ENCODE measurements at regions not wholly inside any gene's neighbourhood (a gene's known extent, or its start where the extent isn't known, plus 50 kb on each side); places are given as distances from the start of the nearest gene placed in this dataset.

DNA sequence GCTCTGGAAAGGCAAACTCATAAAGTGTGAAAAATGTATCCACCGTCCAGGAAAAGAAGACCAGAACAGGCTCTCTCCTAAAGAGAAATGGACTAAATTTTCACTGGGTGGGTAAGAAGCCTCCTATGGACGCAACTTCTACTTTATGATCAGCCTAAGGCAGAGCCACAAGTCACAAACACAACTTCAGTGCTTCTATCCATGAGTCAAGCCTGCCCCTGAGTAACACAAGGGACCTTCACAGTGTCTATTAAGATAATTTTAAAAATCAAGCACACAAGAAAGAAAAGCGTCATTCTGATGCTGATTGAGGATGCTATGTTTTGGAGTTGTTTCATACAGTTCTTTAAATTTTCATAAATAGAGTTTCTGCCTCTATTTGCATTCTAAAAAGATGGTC lies 601.7 kb upstream of the ARID1B start:
- Mint-ChIP-seq H3K4me3 (no peak overlapping the region), H3K4me1 (no peaks in the 10 kb centered on the region), H3K27ac (no peak overlapping the region), H3K36me3 (no peaks in the 10 kb centered on the region), H3K9me3 (peaks cover 17% of the 10 kb centered on the region), H3K27me3 (ENCODE audit: low read depth) (peaks cover 25% of the 10 kb centered on the region)
- no peak for DNase-seq (ENCODE audit: low spot score in 2 of 2, unreplicated experiment in 2 of 2)
- TF ChIP-seq, protein P1, sequence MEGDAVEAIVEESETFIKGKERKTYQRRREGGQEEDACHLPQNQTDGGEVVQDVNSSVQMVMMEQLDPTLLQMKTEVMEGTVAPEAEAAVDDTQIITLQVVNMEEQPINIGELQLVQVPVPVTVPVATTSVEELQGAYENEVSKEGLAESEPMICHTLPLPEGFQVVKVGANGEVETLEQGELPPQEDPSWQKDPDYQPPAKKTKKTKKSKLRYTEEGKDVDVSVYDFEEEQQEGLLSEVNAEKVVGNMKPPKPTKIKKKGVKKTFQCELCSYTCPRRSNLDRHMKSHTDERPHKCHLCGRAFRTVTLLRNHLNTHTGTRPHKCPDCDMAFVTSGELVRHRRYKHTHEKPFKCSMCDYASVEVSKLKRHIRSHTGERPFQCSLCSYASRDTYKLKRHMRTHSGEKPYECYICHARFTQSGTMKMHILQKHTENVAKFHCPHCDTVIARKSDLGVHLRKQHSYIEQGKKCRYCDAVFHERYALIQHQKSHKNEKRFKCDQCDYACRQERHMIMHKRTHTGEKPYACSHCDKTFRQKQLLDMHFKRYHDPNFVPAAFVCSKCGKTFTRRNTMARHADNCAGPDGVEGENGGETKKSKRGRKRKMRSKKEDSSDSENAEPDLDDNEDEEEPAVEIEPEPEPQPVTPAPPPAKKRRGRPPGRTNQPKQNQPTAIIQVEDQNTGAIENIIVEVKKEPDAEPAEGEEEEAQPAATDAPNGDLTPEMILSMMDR (IDR thresholded peaks at IDR 0.05; ENCODE audit: unreplicated experiment), result no peak

DNA sequence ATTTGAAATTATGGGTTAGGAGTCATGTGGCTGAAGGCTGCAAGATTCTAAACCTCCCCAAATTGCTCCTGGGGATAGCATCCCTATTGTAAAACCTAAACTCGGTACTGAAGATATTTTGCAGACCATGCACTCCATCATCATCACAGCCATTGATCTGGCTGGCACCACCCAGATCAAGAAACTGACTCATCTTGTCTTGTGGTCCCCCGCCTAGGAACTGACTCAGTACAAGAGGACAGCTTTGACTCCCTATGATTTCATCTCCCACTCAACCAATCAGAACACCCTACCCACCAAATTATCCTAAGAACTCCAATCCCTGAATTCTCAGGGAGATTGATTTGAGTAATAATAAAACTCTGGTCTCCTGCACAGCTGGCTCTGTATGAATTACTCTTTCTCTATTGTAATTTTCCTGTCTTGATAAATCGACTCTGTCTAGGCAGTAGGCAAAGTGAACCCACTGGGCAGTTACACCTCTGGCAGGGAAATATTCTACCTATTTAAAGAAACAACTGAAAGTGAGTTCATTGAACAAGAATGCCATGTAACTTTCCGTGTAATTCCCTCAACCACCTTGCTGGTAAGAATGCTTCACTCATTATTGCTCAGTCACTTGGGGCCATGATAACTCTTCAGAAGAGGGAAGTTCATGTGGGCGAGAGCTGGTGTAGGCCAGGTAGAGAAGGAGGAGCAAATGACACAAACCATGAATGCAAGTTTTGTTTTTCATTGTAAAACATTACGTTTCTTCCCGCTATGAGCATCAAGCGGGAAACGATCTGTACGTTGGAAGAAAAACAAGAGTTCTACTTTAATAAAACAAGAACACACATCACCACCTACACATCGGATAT lies 602.9 kb upstream of the ARID1B start:
- Mint-ChIP-seq H3K4me1 (no peaks in the 10 kb centered on the region), H3K27me3 (ENCODE audit: low read depth) (peaks cover 25% of the 10 kb centered on the region)
- TF ChIP-seq, protein P1 (IDR thresholded peaks at IDR 0.05; ENCODE audit: unreplicated experiment), result no peak

DNA sequence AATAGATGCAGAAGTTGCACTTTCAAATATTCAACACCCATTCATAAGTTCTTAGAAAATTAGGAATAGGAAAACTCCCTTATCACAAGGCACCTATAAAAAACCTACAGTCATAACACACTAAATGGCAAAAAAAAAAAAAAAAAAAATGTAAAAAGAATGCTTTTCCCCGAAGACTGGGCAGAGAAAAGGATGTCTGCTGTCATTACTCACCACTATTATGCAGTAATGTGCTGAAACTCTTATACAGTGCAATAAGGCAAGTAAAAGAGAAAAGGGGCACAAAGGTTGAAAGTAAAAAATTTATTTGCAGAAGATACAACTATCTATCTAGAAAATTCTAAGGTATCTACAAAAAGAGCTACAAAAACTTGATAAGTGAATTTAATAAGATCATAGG lies 607.8 kb upstream of the ARID1B start:
- H3K27ac Mint-ChIP-seq, result no peak overlapping the region

More for the DNA sequence above, 602.9 kb upstream of the ARID1B start:
- no peak for DNase-seq (ENCODE audit: low spot score in 2 of 2, unreplicated experiment in 2 of 2)
- Mint-ChIP-seq H3K36me3 (no peaks in the 10 kb centered on the region), H3K4me3 (no peak overlapping the region), H3K9me3 (peaks cover 8% of the 10 kb centered on the region), H3K27ac (no peak overlapping the region)

DNA sequence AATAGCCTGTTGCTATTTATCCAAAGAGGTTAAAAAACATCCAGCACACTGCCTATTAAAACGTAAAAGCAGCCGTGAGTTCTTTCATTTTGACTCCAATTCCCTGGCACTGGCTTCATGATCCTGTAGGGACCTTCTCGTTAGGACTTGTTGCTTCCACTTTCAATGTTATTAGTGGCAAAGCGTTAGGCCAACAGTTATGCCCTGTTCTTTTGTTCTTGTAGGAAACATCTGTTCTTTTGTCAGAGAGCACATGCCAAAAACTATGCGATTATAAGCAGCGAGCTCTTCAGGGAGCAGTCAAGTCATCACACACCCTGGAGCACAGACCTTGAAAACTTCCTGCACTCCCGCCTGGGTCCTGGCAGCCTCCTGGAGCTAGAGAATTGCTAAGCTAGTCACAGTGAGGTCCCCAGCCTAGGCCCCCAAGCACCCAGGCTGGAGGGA lies 609.5 kb upstream of the ARID1B start:
- Mint-ChIP-seq H3K9me3 (no peaks in the 10 kb centered on the region), H3K4me1 (peaks cover 21% of the 10 kb centered on the region), H3K36me3 (no peaks in the 10 kb centered on the region), H3K4me3 (peak overlapping the region; percentile 18), H3K27ac (peak overlapping the region; percentile 86), H3K27me3 (ENCODE audit: low read depth) (peaks cover 1% of the 10 kb centered on the region)
- TF ChIP-seq, protein P1 (IDR thresholded peaks at IDR 0.05; ENCODE audit: unreplicated experiment), result no peak
- no peak for DNase-seq (ENCODE audit: low spot score in 2 of 2, unreplicated experiment in 2 of 2)

More for the DNA sequence above, 607.8 kb upstream of the ARID1B start:
- peaks cover 20% of the 10 kb centered on the region for H3K4me1 Mint-ChIP-seq
- TF ChIP-seq, protein P1 (IDR thresholded peaks at IDR 0.05; ENCODE audit: unreplicated experiment), result no peak
- H3K27me3 Mint-ChIP-seq (ENCODE audit: low read depth), result peaks cover 14% of the 10 kb centered on the region
- no peaks in the 10 kb centered on the region for H3K9me3 Mint-ChIP-seq
- H3K36me3 Mint-ChIP-seq, result no peaks in the 10 kb centered on the region
- no peak for DNase-seq (ENCODE audit: low spot score in 2 of 2, unreplicated experiment in 2 of 2)
- H3K4me3 Mint-ChIP-seq, result no peak overlapping the region

DNA sequence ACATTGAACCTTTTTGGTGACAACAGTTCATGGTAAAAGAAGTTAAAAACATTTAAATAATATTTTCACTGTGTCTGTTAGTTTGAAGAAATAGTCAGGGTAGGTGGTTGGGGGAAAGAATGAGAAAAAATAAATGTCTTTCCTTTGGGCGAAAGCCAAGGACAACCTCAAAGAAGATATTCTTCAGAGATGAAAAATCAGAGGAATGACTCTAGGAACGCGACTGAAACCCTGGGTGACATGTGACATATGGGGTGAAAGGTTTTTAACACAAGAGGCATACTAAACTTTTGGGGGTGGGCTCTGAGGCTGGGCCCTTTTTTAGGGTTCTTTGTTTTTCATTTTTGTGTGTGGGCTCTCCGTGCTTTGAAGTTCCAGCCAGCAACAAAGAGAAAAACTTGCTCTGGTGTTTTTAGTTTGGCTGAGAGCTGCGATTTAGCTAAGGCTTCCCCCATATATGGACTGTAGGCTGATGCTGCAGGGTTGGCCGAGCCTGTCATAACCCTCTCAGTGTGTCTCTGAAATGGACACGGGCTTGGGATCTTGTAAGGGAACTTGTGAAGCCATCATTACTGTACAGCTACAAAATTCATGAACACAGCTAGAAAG lies 610.1 kb upstream of the ARID1B start:
- DNase-seq (ENCODE audit: low spot score in 2 of 2, unreplicated experiment in 2 of 2), result no peak
- TF ChIP-seq, protein P1 (IDR thresholded peaks at IDR 0.05; ENCODE audit: unreplicated experiment), result no peak
- H3K4me1 Mint-ChIP-seq, result peaks cover 21% of the 10 kb centered on the region
- H3K4me3 Mint-ChIP-seq, result no peak overlapping the region
- H3K27me3 Mint-ChIP-seq (ENCODE audit: low read depth), result no peaks in the 10 kb centered on the region
- no peaks in the 10 kb centered on the region for H3K9me3 Mint-ChIP-seq
- H3K27ac Mint-ChIP-seq, result peak overlapping the region; percentile 86
- no peaks in the 10 kb centered on the region for H3K36me3 Mint-ChIP-seq

All from mesothelial cell of epicardium (in vitro differentiated cells).